Memory B cell (primary cell): ENCODE measurements at regions not wholly inside any gene's neighbourhood (a gene's known extent, or its start where the extent isn't known, plus 50 kb on each side); places are given as distances from the start of the nearest gene placed in this dataset.

Experiments
- ATAC-seq: fragments of 150-1000 bp; cut with Tn5 transposase; 2 replicates; pipeline ENCODE4 v1.10.0; 2021; ENCODE audit warnings: low read depth, mild to moderate bottlenecking, moderate library complexity
- DNase-seq, 2 donors: peaks; one replicate each; pipeline ENCODE4 v3.0.0; 2022; ENCODE audit warnings: low spot score in 2 of 2
- H3K27ac Mint-ChIP-seq: one replicate; pipeline ENCODE4 v1.8.0; 2022; ENCODE audit warnings: mild to moderate bottlenecking, moderate library complexity, mixed read lengths
- H3K27me3 Mint-ChIP-seq: one replicate; pipeline ENCODE4 v1.8.0; 2022; ENCODE audit warnings: mixed read lengths
- H3K36me3 Mint-ChIP-seq: one replicate; pipeline ENCODE4 v1.8.0; 2022; ENCODE audit warnings: mild to moderate bottlenecking, mixed read lengths
- H3K4me1 Mint-ChIP-seq: one replicate; pipeline ENCODE4 v1.8.0; 2022; ENCODE audit warnings: mixed read lengths
- H3K4me3 Mint-ChIP-seq: one replicate; pipeline ENCODE4 v1.8.0; 2022; ENCODE audit warnings: mild to moderate bottlenecking, moderate library complexity, mixed read lengths
- H3K9me3 Mint-ChIP-seq: one replicate; pipeline ENCODE4 v1.8.0; 2022; ENCODE audit warnings: mixed read lengths

- no peak overlapping the region for H3K27ac Mint-ChIP-seq
- DNase-seq (no peak), ATAC-seq (no peak)
- H3K36me3 Mint-ChIP-seq = no peaks in the 10 kb centered on the region
- no peaks in the 10 kb centered on the region for H3K4me1 Mint-ChIP-seq
- H3K27me3 Mint-ChIP-seq = peaks cover 2% of the 10 kb centered on the region
- H3K4me3 Mint-ChIP-seq = no peak overlapping the region
- H3K9me3 Mint-ChIP-seq = peaks cover 2% of the 10 kb centered on the region
Measured at GRCh38 chr10:130422366-130423324, 286.5 kb downstream of the GLRX3 start.

- H3K36me3 Mint-ChIP-seq = no peaks in the 10 kb centered on the region
- no peak for DNase-seq
- H3K4me3 Mint-ChIP-seq = no peak overlapping the region
- ATAC-seq = no peak
- no peaks in the 10 kb centered on the region for H3K4me1 Mint-ChIP-seq
- H3K27ac Mint-ChIP-seq = no peak overlapping the region
- peaks cover 2% of the 10 kb centered on the region for H3K9me3 Mint-ChIP-seq
- peaks cover 2% of the 10 kb centered on the region for H3K27me3 Mint-ChIP-seq
Measured at GRCh38 chr10:130423455-130424305, 287.5 kb downstream of the GLRX3 start.

- DNase-seq = no peak
- no peak for ATAC-seq
- no peak overlapping the region for H3K4me3 Mint-ChIP-seq
- peaks cover 2% of the 10 kb centered on the region for H3K27me3 Mint-ChIP-seq
- peaks cover 2% of the 10 kb centered on the region for H3K9me3 Mint-ChIP-seq
- no peak overlapping the region for H3K27ac Mint-ChIP-seq
- no peaks in the 10 kb centered on the region for H3K36me3 Mint-ChIP-seq
- no peaks in the 10 kb centered on the region for H3K4me1 Mint-ChIP-seq
Measured at GRCh38 chr10:130424418-130424817, 288.2 kb downstream of the GLRX3 start.

- Mint-ChIP-seq H3K9me3 (peaks cover 2% of the 10 kb centered on the region), H3K27ac (no peak overlapping the region), H3K4me3 (no peak overlapping the region), H3K27me3 (peaks cover 2% of the 10 kb centered on the region), H3K36me3 (no peaks in the 10 kb centered on the region), H3K4me1 (no peaks in the 10 kb centered on the region)
- DNase-seq (no peak), ATAC-seq (no peak)
Measured at GRCh38 chr10:130425169-130425568, 289.0 kb downstream of the GLRX3 start.

GRCh38 chr10:130425881-130426435 is 289.8 kb downstream of the GLRX3 start:
- H3K4me3 Mint-ChIP-seq = no peak overlapping the region
- no peaks in the 10 kb centered on the region for H3K36me3 Mint-ChIP-seq
- H3K4me1 Mint-ChIP-seq = no peaks in the 10 kb centered on the region
- peaks cover 2% of the 10 kb centered on the region for H3K27me3 Mint-ChIP-seq
- ATAC-seq (no peak), DNase-seq (no peak)
- no peak overlapping the region for H3K27ac Mint-ChIP-seq
- H3K9me3 Mint-ChIP-seq = peaks cover 2% of the 10 kb centered on the region

- Mint-ChIP-seq H3K27me3 (no peaks in the 10 kb centered on the region), H3K4me1 (no peaks in the 10 kb centered on the region), H3K9me3 (peaks cover 2% of the 10 kb centered on the region), H3K4me3 (no peak overlapping the region), H3K36me3 (no peaks in the 10 kb centered on the region), H3K27ac (no peak overlapping the region)
- DNase-seq (no peak), ATAC-seq (no peak)
Measured at GRCh38 chr10:130427216-130427722, 291.1 kb downstream of the GLRX3 start.

GRCh38 chr10:130428936-130429335 is 292.7 kb downstream of the GLRX3 start:
- no peaks in the 10 kb centered on the region for H3K4me1 Mint-ChIP-seq
- DNase-seq = no peak
- no peak overlapping the region for H3K27ac Mint-ChIP-seq
- no peak for ATAC-seq
- H3K9me3 Mint-ChIP-seq = peaks cover 3% of the 10 kb centered on the region
- H3K36me3 Mint-ChIP-seq = no peaks in the 10 kb centered on the region
- H3K4me3 Mint-ChIP-seq = no peak overlapping the region
- no peaks in the 10 kb centered on the region for H3K27me3 Mint-ChIP-seq

GRCh38 chr10:130429809-130430208 is 293.6 kb downstream of the GLRX3 start:
- Mint-ChIP-seq H3K9me3 (peaks cover 4% of the 10 kb centered on the region), H3K36me3 (no peaks in the 10 kb centered on the region), H3K27ac (no peak overlapping the region), H3K27me3 (no peaks in the 10 kb centered on the region), H3K4me1 (no peaks in the 10 kb centered on the region), H3K4me3 (no peak overlapping the region)
- DNase-seq (no peak), ATAC-seq (no peak)

- Mint-ChIP-seq H3K9me3 (peaks cover 4% of the 10 kb centered on the region), H3K4me3 (no peak overlapping the region), H3K36me3 (no peaks in the 10 kb centered on the region), H3K27ac (no peak overlapping the region), H3K4me1 (no peaks in the 10 kb centered on the region), H3K27me3 (no peaks in the 10 kb centered on the region)
- DNase-seq (no peak), ATAC-seq (no peak)
Measured at GRCh38 chr10:130430291-130430690, 294.1 kb downstream of the GLRX3 start.

- H3K9me3 Mint-ChIP-seq = peaks cover 5% of the 10 kb centered on the region
Measured at GRCh38 chr10:130430852-130431704, 294.9 kb downstream of the GLRX3 start.

GRCh38 chr10:130432271-130432670 is 296.1 kb downstream of the GLRX3 start:
- peaks cover 7% of the 10 kb centered on the region for H3K9me3 Mint-ChIP-seq
- no peaks in the 10 kb centered on the region for H3K36me3 Mint-ChIP-seq
- DNase-seq (no peak), ATAC-seq (no peak)
- no peaks in the 10 kb centered on the region for H3K27me3 Mint-ChIP-seq
- no peaks in the 10 kb centered on the region for H3K4me1 Mint-ChIP-seq
- no peak overlapping the region for H3K27ac Mint-ChIP-seq
- H3K4me3 Mint-ChIP-seq = no peak overlapping the region

More at GRCh38 chr10:130430852-130431704, 294.9 kb downstream of the GLRX3 start:
- Mint-ChIP-seq H3K36me3 (no peaks in the 10 kb centered on the region), H3K4me1 (no peaks in the 10 kb centered on the region), H3K4me3 (no peak overlapping the region), H3K27ac (no peak overlapping the region), H3K27me3 (no peaks in the 10 kb centered on the region)
- DNase-seq (peak in 1 of 2 donors; percentile 4), ATAC-seq (no peak)

GRCh38 chr10:130432850-130433249 is 296.7 kb downstream of the GLRX3 start:
- Mint-ChIP-seq H3K4me3 (no peak overlapping the region), H3K4me1 (no peaks in the 10 kb centered on the region), H3K27ac (no peak overlapping the region), H3K27me3 (no peaks in the 10 kb centered on the region), H3K9me3 (peaks cover 7% of the 10 kb centered on the region), H3K36me3 (no peaks in the 10 kb centered on the region)
- DNase-seq (no peak), ATAC-seq (no peak)
